ENCODE measurements at regions not wholly inside any gene's neighbourhood (a gene's known extent, or its start where the extent isn't known, plus 50 kb on each side); places are given as distances from the start of the nearest gene placed in this dataset.
"Not testable (repeated sequence)": the region's sequence is repeated elsewhere in the genome, so short reads cannot be mapped to it uniquely, and the experiment has no call there.

- H3K4me3 ChIP-seq; DNase-seq; H3K36me3 ChIP-seq; H3K27ac ChIP-seq; intact Hi-C loops (cut with DNase I; ENCODE audit: low total_unique reads); H3K27me3 ChIP-seq (replicated peaks in 1 of 7): not testable (repeated sequence)
- Histone ChIP-seq H3K9me3 (peaks cover 6 to 40% (median 29%) of the 10 kb centered on the region in 8 donors), H3K4me1 (peaks cover 0 to 23% (median 9%) of the 10 kb centered on the region in 6 donors)
- WGBS, 5 donors: 92 to 99% (median 94%) methylated on average over 9 of the region's 9 CpGs
Measured at GRCh38 chr10:93127642-93128215, 54.0 kb downstream of the CYP26A1 start.

- H3K4me3 ChIP-seq: no peak overlapping the region
- no peak for DNase-seq
- no peaks in the 10 kb centered on the region for H3K4me1 ChIP-seq
- 17 to 33% (median 25%) methylated on average over 6 of the region's 6 CpGs for WGBS, 5 donors
- H3K27ac ChIP-seq: no peak overlapping the region
- peaks cover under 1 to 21% (median 14%) of the 10 kb centered on the region in 8 donors for H3K9me3 ChIP-seq
- H3K27me3 ChIP-seq (replicated peaks in 1 of 7): peaks cover 0 to 3% (median 0%) of the 10 kb centered on the region in 7 donors
- TF ChIP-seq POLR2A (IDR thresholded peaks at IDR 0.05) (no peak), POLR2AphosphoS5 (IDR thresholded peaks at IDR 0.05) (no peak)
- intact Hi-C loops (cut with DNase I; ENCODE audit: low total_unique reads): no loop called here
- no peaks in the 10 kb centered on the region for H3K36me3 ChIP-seq
Measured at GRCh38 chr10:93131986-93132385, 58.3 kb downstream of the CYP26A1 start.

DNA sequence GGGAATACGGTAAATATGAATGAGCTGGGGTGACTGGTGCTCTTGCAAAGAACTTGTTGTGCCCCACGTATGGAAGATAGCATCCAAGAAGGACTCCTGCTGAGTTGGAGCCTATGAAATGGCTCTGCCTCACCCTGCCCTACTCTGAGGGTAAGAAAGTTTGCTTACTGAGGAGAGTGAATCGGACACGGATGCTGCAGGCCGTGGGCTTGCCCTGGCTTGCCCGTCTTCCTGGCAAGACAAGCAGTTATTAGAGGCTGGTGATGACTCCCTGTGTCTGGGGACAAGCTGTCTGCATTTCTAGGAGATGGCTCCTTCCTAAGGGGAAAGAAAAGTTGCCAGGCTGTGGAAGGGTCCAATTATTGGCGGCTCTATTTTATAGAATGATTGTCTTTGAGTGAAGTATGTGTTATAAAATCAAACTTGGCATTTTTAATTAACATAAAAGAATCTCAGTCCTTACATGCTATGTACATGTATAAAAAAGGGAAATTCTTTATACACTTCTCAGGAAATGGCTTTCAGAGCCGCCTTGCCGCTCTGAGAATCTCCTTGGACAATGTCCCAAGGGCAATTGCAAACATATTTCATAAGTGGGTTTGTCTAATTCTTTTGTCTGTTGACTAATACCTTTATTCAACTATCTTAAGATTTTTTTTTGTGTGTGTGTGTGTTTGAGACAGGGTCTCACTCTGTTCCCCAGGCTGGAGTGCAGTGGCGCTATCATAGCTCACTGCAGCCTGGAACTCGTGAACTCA, 64.6 kb downstream of the CYP26A1 start:
- no peak for DNase-seq
- Histone ChIP-seq H3K4me1 (no peaks in the 10 kb centered on the region), H3K9me3 (no peaks in the 10 kb centered on the region), H3K4me3 (no peak overlapping the region), H3K27ac (no peak overlapping the region), H3K27me3 (replicated peaks in 1 of 7) (peaks cover 0 to 26% (median 0%) of the 10 kb centered on the region in 7 donors), H3K36me3 (no peaks in the 10 kb centered on the region)
- intact Hi-C loops (cut with DNase I; ENCODE audit: low total_unique reads): no loop called here
- 77 to 85% (median 81%) methylated on average over 11 of the region's 11 CpGs for WGBS, 5 donors
- no peak for TF ChIP-seq POLR2A (IDR thresholded peaks at IDR 0.05)
- TF ChIP-seq, protein P1, sequence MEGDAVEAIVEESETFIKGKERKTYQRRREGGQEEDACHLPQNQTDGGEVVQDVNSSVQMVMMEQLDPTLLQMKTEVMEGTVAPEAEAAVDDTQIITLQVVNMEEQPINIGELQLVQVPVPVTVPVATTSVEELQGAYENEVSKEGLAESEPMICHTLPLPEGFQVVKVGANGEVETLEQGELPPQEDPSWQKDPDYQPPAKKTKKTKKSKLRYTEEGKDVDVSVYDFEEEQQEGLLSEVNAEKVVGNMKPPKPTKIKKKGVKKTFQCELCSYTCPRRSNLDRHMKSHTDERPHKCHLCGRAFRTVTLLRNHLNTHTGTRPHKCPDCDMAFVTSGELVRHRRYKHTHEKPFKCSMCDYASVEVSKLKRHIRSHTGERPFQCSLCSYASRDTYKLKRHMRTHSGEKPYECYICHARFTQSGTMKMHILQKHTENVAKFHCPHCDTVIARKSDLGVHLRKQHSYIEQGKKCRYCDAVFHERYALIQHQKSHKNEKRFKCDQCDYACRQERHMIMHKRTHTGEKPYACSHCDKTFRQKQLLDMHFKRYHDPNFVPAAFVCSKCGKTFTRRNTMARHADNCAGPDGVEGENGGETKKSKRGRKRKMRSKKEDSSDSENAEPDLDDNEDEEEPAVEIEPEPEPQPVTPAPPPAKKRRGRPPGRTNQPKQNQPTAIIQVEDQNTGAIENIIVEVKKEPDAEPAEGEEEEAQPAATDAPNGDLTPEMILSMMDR (IDR thresholded peaks at IDR 0.05 in 8 of 11, conservative IDR thresholded peaks at IDR 0.05 in 3 of 11): no peak
- no peak for TF ChIP-seq POLR2AphosphoS5 (IDR thresholded peaks at IDR 0.05)

DNA sequence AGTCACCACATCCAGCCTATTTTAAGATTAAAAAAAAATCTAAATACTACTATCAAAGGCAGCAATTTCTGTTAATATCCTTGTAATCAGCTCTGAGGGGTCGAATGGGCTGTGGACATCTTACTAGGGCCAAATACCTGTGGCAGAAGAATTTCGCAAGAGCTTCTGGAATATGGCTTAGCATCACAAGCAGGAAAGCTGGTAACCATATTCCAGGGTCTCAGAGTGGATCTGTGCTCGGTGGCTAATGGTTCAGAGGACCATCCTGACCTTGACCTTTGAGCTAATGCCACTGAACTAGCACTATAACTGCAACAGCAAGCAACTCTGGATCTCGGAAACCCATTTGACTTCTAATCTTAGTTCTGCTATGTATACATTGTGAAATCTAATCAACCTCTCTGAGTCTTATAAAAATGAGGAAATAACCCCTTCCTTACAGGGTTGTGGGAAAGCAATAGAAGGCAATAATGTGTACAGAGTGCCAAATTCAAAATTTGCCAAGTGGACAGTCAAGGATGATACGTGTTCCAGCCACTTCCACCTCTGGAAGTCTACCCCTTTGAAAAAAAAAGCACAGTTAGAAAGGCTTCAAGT, 65.5 kb downstream of the CYP26A1 start:
- Histone ChIP-seq H3K27me3 (replicated peaks in 1 of 7) (peaks cover 0 to 33% (median 0%) of the 10 kb centered on the region in 7 donors), H3K4me3 (no peak overlapping the region), H3K9me3 (no peaks in the 10 kb centered on the region), H3K36me3 (no peaks in the 10 kb centered on the region), H3K27ac (no peak overlapping the region), H3K4me1 (no peaks in the 10 kb centered on the region)
- 57 to 67% (median 61%) methylated on average over 5 of the region's 5 CpGs for WGBS, 5 donors
- intact Hi-C loops (cut with DNase I; ENCODE audit: low total_unique reads): no loop called here
- no peak for TF ChIP-seq POLR2AphosphoS5 (IDR thresholded peaks at IDR 0.05)
- no peak for TF ChIP-seq POLR2A (IDR thresholded peaks at IDR 0.05)
- TF ChIP-seq, protein P1 (IDR thresholded peaks at IDR 0.05 in 8 of 11, conservative IDR thresholded peaks at IDR 0.05 in 3 of 11): no peak
- DNase-seq: no peak

GRCh38 chr10:93142534-93142933, 68.8 kb downstream of the CYP26A1 start:
- 84 to 92% (median 90%) methylated on average over 3 of the region's 3 CpGs for WGBS, 5 donors
- peaks cover 0 to 37% (median 0%) of the 10 kb centered on the region in 7 donors for H3K27me3 ChIP-seq (replicated peaks in 1 of 7)
- H3K4me3 ChIP-seq: no peak overlapping the region
- no peaks in the 10 kb centered on the region for H3K4me1 ChIP-seq
- no peaks in the 10 kb centered on the region for H3K36me3 ChIP-seq
- TF ChIP-seq POLR2AphosphoS5 (IDR thresholded peaks at IDR 0.05) (no peak), POLR2A (IDR thresholded peaks at IDR 0.05) (no peak)
- DNase-seq: no peak
- no peaks in the 10 kb centered on the region for H3K9me3 ChIP-seq
- no peak overlapping the region for H3K27ac ChIP-seq
- intact Hi-C loops (cut with DNase I; ENCODE audit: low total_unique reads): no loop called here
